RWPE1 (cell line): ENCODE measurements at regions not wholly inside any gene's neighbourhood (a gene's known extent, or its start where the extent isn't known, plus 50 kb on each side); places are given as distances from the start of the nearest gene placed in this dataset.

ENCODE experiments used
- CTCF ChIA-PET: fragments of 350-600 bp; sonication (Branson Sonifier 250); formaldehyde crosslinking; extraction: SDS; loops from one replicate; lab custom pipeline; 2021; lab: Yijun Ruan, JAX
- POLR2A ChIA-PET: fragments of 400-600 bp; formaldehyde crosslinking; extraction: SDS; loops from one replicate; lab custom pipeline; 2020; ENCODE audit warnings: antibody characterized with exemption; ENCODE audit not compliant: low non-redundant PET; lab: Yijun Ruan, JAX
- DNase-seq: peaks from one replicate; pipeline ENCODE4 v3.0.0; 2012; ENCODE audit warnings: low spot score
- H3K27ac ChIP-seq: fragments of 450-650 bp; 2 replicates; pipeline ENCODE4 v1.5.1; 2017
- CTCF ChIP-seq: fragments of 450-650 bp; conservative IDR thresholded peaks from 2 replicates; pipeline ENCODE4 v1.5.1; 2017; ENCODE audit warnings: low read depth, mild to moderate bottlenecking

GRCh38 chr11:110955776-110956175 lies 243.5 kb upstream of the ARHGAP20 start:
- DNase-seq: no peak
- no peak for TF ChIP-seq CTCF
- ChIA-PET CTCF (interaction anchor here (1.3 kb wide), 1 partner anchor 11 kb away, joined by 3 read pairs; no protein-coding TSS in a partner anchor), POLR2A (no interaction called here)
- H3K27ac ChIP-seq: no peak overlapping the region

GRCh38 chr11:110951950-110952503 lies 239.8 kb upstream of the ARHGAP20 start:
- no peak for DNase-seq
- ChIA-PET CTCF (interaction anchor here (0.6 kb wide), 2 partner anchors 63 to 1571 kb away, joined by 3 read pairs; no protein-coding TSS in a partner anchor), POLR2A (interaction anchor here (0.7 kb wide), 1 partner anchor 17 kb away, joined by 3 read pairs; no protein-coding TSS in a partner anchor)
- H3K27ac ChIP-seq: no peak overlapping the region
- TF ChIP-seq CTCF: no peak

DNA sequence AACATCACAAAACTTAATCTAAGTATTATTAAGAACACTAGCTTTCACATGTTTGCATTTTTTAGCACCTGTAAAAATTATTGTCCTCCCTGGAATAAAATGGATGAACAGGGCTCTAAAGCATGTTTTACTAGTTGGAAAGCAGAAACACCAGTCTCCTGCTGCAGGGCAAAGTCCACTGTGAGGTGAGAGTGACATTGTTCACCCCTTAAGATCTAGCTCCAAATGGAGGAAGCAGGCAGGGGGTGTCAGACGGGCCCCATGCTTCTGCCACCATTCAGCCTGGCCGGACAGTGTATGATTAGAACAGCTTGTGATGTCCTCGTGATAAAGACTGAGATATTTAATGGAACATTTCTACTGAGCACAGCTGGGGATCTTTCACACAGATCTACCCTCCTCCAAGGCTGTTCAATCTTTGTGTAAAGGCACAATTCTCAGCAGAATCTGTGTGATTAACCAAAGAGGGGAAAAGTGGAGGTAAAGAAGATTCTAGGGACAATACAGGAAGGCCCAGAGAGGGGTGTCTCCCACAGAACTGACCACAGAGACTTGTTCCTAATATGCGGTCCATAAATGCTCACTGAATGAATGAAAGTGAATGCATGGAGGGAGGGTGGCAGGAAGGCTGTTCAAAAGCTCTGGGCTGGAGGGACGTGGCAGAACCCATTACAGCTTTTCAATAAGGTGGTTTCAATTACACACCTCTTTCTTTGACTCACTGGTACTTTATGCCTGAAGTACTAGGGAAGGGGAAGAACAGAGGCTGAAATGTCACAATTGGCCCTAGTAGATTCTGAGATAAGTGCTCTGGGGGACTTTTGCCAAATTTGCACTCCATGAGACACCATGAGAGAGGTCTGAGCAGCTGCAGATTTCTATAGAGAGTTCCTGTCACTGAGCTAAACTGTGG lies 239.1 kb upstream of the ARHGAP20 start:
- TF ChIP-seq CTCF: no peak
- CTCF ChIA-PET: no interaction called here
- POLR2A ChIA-PET: interaction anchor here (0.7 kb wide), 1 partner anchor 18 kb away, joined by 3 read pairs; no protein-coding TSS in a partner anchor
- H3K27ac ChIP-seq: no peak overlapping the region
- DNase-seq: no peak

GRCh38 chr11:110948112-110948511 lies 235.9 kb upstream of the ARHGAP20 start:
- ChIA-PET CTCF (interaction anchor here (0.5 kb wide), 1 partner anchor 15 kb away, joined by 3 read pairs; no protein-coding TSS in a partner anchor), POLR2A (no interaction called here)
- TF ChIP-seq CTCF: no peak
- DNase-seq: no peak
- H3K27ac ChIP-seq: no peak overlapping the region

DNA sequence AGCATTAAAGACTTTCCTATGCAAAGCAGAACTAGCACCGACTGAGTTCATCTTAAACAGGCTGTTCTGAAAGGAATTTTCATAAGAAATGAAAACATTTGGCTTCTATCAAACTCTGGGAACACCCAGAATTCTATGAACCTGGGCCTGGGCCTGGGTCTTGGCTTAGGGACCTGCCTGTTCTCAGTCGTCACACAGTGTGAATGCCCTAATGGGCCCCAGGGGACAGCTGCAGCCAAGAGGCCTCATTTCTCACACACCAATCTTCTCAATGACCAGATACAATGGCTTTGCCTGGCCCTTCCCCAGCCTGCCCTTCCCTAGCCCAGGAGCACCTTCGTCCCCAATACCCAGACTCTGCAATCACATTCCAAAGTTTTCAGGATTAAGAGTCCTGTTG lies 234.9 kb upstream of the ARHGAP20 start:
- DNase-seq: no peak
- POLR2A ChIA-PET: no interaction called here
- no peak overlapping the region for H3K27ac ChIP-seq
- CTCF ChIA-PET: no interaction called here
- TF ChIP-seq CTCF: no peak

DNA sequence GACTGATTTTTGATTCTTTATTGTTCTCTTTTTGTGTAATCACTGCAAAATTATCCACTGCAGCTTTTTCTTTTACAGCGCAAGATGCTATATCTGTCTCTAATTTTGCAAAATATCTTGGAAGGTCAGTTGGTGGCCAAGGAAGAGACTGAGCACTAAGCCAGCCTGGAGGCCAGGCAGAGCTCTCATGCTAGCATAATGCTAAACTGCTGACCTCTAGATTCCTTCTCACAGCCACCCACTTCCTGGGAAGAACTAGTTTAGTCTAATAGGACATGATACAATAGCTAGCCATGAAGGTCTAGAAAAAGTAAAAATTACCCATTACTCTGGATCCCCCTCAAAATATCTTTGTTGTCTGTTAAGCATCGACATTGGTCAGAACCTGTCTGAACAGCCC lies 227.2 kb upstream of the ARHGAP20 start:
- H3K27ac ChIP-seq: no peak overlapping the region
- no peak for TF ChIP-seq CTCF
- no peak for DNase-seq
- ChIA-PET CTCF (no interaction called here), POLR2A (no interaction called here)
